HEK293 (cell line): ENCODE measurements at regions not wholly inside any gene's neighbourhood (a gene's known extent, or its start where the extent isn't known, plus 50 kb on each side); places are given as distances from the start of the nearest gene placed in this dataset.

Source experiments
- CTCF ChIA-PET: fragments of 350-600 bp; formaldehyde crosslinking; extraction: SDS; loops from one replicate; lab custom pipeline; 2021; ENCODE audit warnings: antibody characterized with exemption; lab: Yijun Ruan, JAX
- POLR2A ChIA-PET: fragments of 300-600 bp; formaldehyde crosslinking; extraction: SDS; loops from one replicate; lab custom pipeline; 2020; ENCODE audit warnings: antibody characterized with exemption, inconsistent platforms; lab: Yijun Ruan, JAX
- H3K27ac ChIP-seq: fragments of 200-500 bp; sonication (Bioruptor generic); 2 replicates; pipeline ENCODE4 v1.5.1; 2014; ENCODE audit warnings: low read depth, low read length, control low read depth, inconsistent platforms; ENCODE audit errors: extremely low read depth
- H3K36me3 ChIP-seq, 2 experiments: fragments of 200-500 bp in 1 of 2; sonication (Bioruptor generic) in 1 of 2; 1 replicate in 1 of 2; 2 replicates in 1 of 2; pipeline ENCODE4 v1.5.1; 2014 to 2017; ENCODE audit warnings: inconsistent platforms in 2 of 2, low read length in 2 of 2; ENCODE audit not compliant: control insufficient read depth in 2 of 2, insufficient read depth in 1 of 2
- H3K4me1 ChIP-seq: fragments of 200-500 bp; sonication (Bioruptor generic); 2 replicates; pipeline ENCODE4 v1.5.1; 2014; ENCODE audit warnings: mild to moderate bottlenecking, low read length, inconsistent platforms; ENCODE audit not compliant: control insufficient read depth, insufficient read depth
- H3K4me3 ChIP-seq: 2 replicates; pipeline ENCODE4 v1.5.1; 2011; ENCODE audit warnings: low read depth, mild to moderate bottlenecking, control low read depth, low read length, moderate library complexity
- H3K9me3 ChIP-seq: fragments of 200-500 bp; sonication (Bioruptor generic); 2 replicates; pipeline ENCODE4 v1.5.1; 2014; ENCODE audit warnings: low read depth, low read length, inconsistent platforms; ENCODE audit not compliant: control insufficient read depth, insufficient read depth
- BCL11B ChIP-seq: fragments of 450-650 bp; formaldehyde crosslinking; IDR thresholded peaks from 2 replicates; pipeline ENCODE4 v1.5.1; 2016; ENCODE audit warnings: low read depth, missing biosample characterization, missing genetic modification characterization
- GFI1B ChIP-seq: fragments of 450-650 bp; formaldehyde crosslinking; IDR thresholded peaks from 2 replicates; pipeline ENCODE4 v1.5.1; 2016; ENCODE audit warnings: missing biosample characterization, missing genetic modification characterization
- GLIS2 ChIP-seq: fragments of 450-650 bp; formaldehyde crosslinking; IDR thresholded peaks from 2 replicates; pipeline ENCODE4 v1.5.1; 2016; ENCODE audit warnings: missing biosample characterization, missing genetic modification characterization
- ZBTB8A ChIP-seq: fragments of 450-650 bp; formaldehyde crosslinking; IDR thresholded peaks from 2 replicates; pipeline ENCODE4 v1.5.1; 2016; ENCODE audit warnings: missing biosample characterization, missing genetic modification characterization
- ZNF19 ChIP-seq: fragments of 450-650 bp; formaldehyde crosslinking; IDR thresholded peaks from 2 replicates; pipeline ENCODE4; 2016; ENCODE audit warnings: missing biosample characterization, missing genetic modification characterization, low read depth
- ZNF404 ChIP-seq: fragments of 450-650 bp; formaldehyde crosslinking; IDR thresholded peaks from 2 replicates; pipeline ENCODE4 v1.5.1; 2017; ENCODE audit warnings: missing biosample characterization, missing genetic modification characterization
- ZNF416 ChIP-seq: fragments of 450-650 bp; formaldehyde crosslinking; IDR thresholded peaks from 2 replicates; pipeline ENCODE4 v1.5.1; 2016; ENCODE audit warnings: missing biosample characterization, missing genetic modification characterization
- ZNF48 ChIP-seq: fragments of 450-650 bp; formaldehyde crosslinking; IDR thresholded peaks from 2 replicates; pipeline ENCODE4 v1.5.1; 2016; ENCODE audit warnings: missing biosample characterization, missing genetic modification characterization
- ZNF510 ChIP-seq: fragments of 450-650 bp; formaldehyde crosslinking; IDR thresholded peaks from 2 replicates; pipeline ENCODE4 v1.5.1; 2018; ENCODE audit warnings: mild to moderate bottlenecking, missing genetic modification characterization, missing biosample characterization; ENCODE audit not compliant: insufficient replicate concordance
- ZNF514 ChIP-seq: fragments of 450-650 bp; formaldehyde crosslinking; IDR thresholded peaks from 2 replicates; pipeline ENCODE4 v1.5.1; 2016; ENCODE audit warnings: missing biosample characterization, missing genetic modification characterization
- ZNF521 ChIP-seq: fragments of 450-650 bp; formaldehyde crosslinking; IDR thresholded peaks from 2 replicates; pipeline ENCODE4 v1.5.1; 2017; ENCODE audit warnings: missing biosample characterization, mild to moderate bottlenecking, missing genetic modification characterization
- ZNF529 ChIP-seq: fragments of 450-650 bp; formaldehyde crosslinking; IDR thresholded peaks from 2 replicates; pipeline ENCODE4 v1.5.1; 2017; ENCODE audit warnings: missing genetic modification characterization, missing biosample characterization; ENCODE audit not compliant: insufficient replicate concordance
- ZNF555 ChIP-seq: fragments of 450-650 bp; formaldehyde crosslinking; conservative IDR thresholded peaks from 2 replicates; pipeline ENCODE4 v1.5.1; 2017; ENCODE audit warnings: missing biosample characterization, mild to moderate bottlenecking, missing genetic modification characterization, inconsistent platforms
- ZNF571 ChIP-seq: fragments of 450-650 bp; formaldehyde crosslinking; IDR thresholded peaks from 2 replicates; pipeline ENCODE4 v1.5.0; 2017; ENCODE audit warnings: missing biosample characterization, missing genetic modification characterization
- ZNF600 ChIP-seq: fragments of 450-650 bp; formaldehyde crosslinking; IDR thresholded peaks from 2 replicates; pipeline ENCODE4 v1.5.1; 2016; ENCODE audit warnings: missing biosample characterization, missing genetic modification characterization
- ZNF677 ChIP-seq: fragments of 450-650 bp; IDR thresholded peaks from 2 replicates; pipeline ENCODE4 v1.5.0; 2018; ENCODE audit warnings: missing biosample characterization, mild to moderate bottlenecking, missing genetic modification characterization, moderate library complexity
- ZNF792 ChIP-seq: fragments of 450-650 bp; formaldehyde crosslinking; IDR thresholded peaks from 2 replicates; pipeline ENCODE4 v1.5.1; 2016; ENCODE audit warnings: missing biosample characterization, missing genetic modification characterization
- TF ChIP-seq, protein P1 (sequence below): fragments of 450-650 bp; formaldehyde crosslinking; IDR thresholded peaks from 2 replicates; pipeline ENCODE4 v1.5.1; 2016; ENCODE audit warnings: missing biosample characterization, missing genetic modification characterization
- TF ChIP-seq, protein P2 (sequence below): fragments of 450-650 bp; formaldehyde crosslinking; IDR thresholded peaks from 2 replicates; pipeline ENCODE4 v1.5.1; 2017; ENCODE audit warnings: missing biosample characterization, missing genetic modification characterization

DNA sequence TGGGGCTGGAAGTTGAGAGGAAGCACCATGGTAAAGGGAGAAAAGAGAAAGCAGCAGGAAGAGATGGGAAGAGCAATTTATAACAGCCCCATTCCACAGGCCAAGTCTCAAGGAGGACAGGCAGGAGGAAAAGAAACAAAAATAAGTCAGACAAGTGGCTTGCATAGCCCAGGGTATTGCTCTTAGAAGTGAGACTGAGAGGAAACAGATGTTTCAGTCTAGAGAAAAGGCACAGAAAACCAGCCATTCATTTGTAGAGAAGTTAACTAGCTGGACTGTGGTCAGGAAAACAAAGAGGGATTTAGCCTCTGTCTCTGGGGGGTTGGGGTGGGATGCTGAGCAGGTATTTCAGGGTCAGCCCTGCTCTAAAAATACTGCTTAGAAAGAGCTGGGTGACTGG lies 175.0 kb upstream of the ARHGEF9 start (continued):
- TF ChIP-seq, protein P1, sequence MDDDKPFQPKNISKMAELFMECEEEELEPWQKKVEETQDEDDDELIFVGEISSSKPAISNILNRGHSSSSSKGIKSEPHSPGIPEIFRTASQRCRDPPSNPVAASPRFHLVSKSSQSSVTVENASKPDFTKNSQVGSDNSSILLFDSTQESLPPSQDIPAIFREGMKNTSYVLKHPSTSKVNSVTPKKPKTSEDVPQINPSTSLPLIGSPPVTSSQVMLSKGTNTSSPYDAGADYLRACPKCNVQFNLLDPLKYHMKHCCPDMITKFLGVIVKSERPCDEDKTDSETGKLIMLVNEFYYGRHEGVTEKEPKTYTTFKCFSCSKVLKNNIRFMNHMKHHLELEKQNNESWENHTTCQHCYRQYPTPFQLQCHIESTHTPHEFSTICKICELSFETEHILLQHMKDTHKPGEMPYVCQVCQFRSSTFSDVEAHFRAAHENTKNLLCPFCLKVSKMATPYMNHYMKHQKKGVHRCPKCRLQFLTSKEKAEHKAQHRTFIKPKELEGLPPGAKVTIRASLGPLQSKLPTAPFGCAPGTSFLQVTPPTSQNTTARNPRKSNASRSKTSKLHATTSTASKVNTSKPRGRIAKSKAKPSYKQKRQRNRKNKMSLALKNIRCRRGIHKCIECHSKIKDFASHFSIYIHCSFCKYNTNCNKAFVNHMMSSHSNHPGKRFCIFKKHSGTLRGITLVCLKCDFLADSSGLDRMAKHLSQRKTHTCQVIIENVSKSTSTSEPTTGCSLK, result no peak
- no peak for TF ChIP-seq ZNF571 (tag by site-specific recombination)

DNA sequence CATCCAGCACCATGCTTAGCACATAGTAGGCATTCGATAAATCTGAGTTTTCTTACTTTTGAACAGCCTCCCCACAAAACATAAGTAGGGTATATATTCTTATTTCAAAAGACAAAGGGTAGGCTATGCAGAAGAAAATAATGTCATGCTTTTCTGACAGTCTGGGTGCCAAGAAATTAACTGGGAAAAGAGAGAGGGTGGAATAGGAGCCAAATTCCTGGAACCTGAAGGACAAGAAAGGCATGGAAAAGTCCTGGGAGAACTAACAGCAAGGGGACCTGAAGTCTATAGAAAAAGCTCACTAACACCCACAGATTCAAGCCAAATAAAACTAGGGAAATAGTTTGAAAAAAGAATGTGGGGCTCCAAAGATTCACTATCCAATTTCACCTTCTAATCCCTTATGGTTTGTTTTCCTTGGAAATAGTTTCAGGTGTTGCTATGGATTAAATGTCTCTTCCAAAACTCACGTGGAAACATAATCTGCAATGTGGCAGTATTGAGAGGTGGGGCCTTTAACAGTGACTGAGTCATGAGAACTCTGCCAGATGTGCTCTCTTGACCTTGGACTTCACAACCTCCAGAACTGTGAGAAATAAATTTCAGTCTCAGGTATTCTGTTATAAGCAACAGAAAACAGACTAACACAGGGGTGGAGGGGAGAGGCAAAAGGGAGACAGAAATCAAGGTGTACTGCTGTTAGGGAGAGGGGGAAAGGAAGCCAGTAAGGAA lies 173.3 kb upstream of the ARHGEF9 start:
- CTCF ChIA-PET, result no interaction called here
- H3K4me3 ChIP-seq, result no peak overlapping the region
- no peak overlapping the region for H3K27ac ChIP-seq
- POLR2A ChIA-PET, result no interaction called here
- H3K9me3 ChIP-seq, result peaks cover 3% of the 10 kb centered on the region
- TF ChIP-seq ZNF48 (tag by site-specific recombination) (no peak), ZNF510 (tag by site-specific recombination) (no peak), ZNF514 (no peak), BCL11B (tag by site-specific recombination) (no peak), GLIS2 (no peak), ZNF792 (no peak), ZNF555 (tag by site-specific recombination) (no peak), ZNF677 (no peak), ZNF19 (no peak)
- TF ChIP-seq, protein P2, sequence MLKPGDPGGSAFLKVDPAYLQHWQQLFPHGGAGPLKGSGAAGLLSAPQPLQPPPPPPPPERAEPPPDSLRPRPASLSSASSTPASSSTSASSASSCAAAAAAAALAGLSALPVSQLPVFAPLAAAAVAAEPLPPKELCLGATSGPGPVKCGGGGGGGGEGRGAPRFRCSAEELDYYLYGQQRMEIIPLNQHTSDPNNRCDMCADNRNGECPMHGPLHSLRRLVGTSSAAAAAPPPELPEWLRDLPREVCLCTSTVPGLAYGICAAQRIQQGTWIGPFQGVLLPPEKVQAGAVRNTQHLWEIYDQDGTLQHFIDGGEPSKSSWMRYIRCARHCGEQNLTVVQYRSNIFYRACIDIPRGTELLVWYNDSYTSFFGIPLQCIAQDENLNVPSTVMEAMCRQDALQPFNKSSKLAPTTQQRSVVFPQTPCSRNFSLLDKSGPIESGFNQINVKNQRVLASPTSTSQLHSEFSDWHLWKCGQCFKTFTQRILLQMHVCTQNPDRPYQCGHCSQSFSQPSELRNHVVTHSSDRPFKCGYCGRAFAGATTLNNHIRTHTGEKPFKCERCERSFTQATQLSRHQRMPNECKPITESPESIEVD (tag by site-specific recombination), result no peak
- no peaks in the 10 kb centered on the region for H3K36me3 ChIP-seq
- no peaks in the 10 kb centered on the region for H3K4me1 ChIP-seq

DNA sequence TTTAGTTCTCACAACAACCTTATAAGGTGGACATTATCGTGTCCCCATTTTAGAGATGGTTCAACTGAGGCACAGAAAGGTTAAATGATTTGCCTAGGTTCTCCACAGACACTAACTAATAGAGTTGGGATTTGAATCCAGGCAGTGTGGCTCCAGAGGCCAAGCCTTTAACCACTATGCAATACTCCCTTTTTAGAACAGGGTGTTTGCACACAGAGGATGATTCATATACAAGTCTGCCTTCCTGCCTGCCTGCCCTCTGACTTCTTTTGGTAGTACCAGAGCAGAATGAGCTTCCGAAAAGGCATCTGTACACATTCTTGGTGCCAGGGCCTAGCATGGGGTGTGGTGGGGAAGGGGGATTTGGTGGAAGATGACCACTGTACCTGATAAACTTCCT lies 150.8 kb upstream of the ARHGEF9 start:
- Histone ChIP-seq H3K4me1 (no peaks in the 10 kb centered on the region), H3K27ac (no peak overlapping the region), H3K9me3 (no peaks in the 10 kb centered on the region; the same call in 1 of the 2 replicates), H3K36me3 (no peaks in the 10 kb centered on the region), H3K4me3 (no peak overlapping the region)
- TF ChIP-seq ZNF416 (tag by site-specific recombination), result no peak
- no peak for TF ChIP-seq ZBTB8A (tag by site-specific recombination)
- no peak for TF ChIP-seq GFI1B (tag by site-specific recombination)
- TF ChIP-seq ZNF404 (tag by site-specific recombination), result no peak
- no peak for TF ChIP-seq ZNF600 (tag by site-specific recombination)
- no peak for TF ChIP-seq ZNF521 (tag by site-specific recombination)
- no peak for TF ChIP-seq ZNF571 (tag by site-specific recombination)
- no peak for TF ChIP-seq ZNF529
- POLR2A ChIA-PET, result no interaction called here
- CTCF ChIA-PET, result no interaction called here
